GM12878 (cell line): ENCODE measurements at regions not wholly inside any gene's neighbourhood (a gene's known extent, or its start where the extent isn't known, plus 50 kb on each side); places are given as distances from the start of the nearest gene placed in this dataset.

ENCODE experiments used
- POLR2A ChIP-seq: IDR thresholded peaks from 2 replicates; pipeline ENCODE4 v1.6.1; 2011; ENCODE audit warnings: low read depth, mild to moderate bottlenecking, low read length
- POLR2AphosphoS5 ChIP-seq: IDR thresholded peaks from 2 replicates; pipeline ENCODE4 v1.6.1; 2011; ENCODE audit warnings: mild to moderate bottlenecking, low read length, inconsistent platforms
- SKIL ChIP-seq: fragments of 450-650 bp; IDR thresholded peaks from 2 replicates; pipeline ENCODE4 v1.6.1; 2017; ENCODE audit warnings: mild to moderate bottlenecking, low read depth, inconsistent platforms; ENCODE audit not compliant: poor library complexity, severe bottlenecking
- SUPT20H ChIP-seq: IDR thresholded peaks from 2 replicates; pipeline ENCODE4 v1.6.1; 2011; ENCODE audit warnings: low read depth, mild to moderate bottlenecking, low read length, moderate library complexity, borderline replicate concordance; ENCODE audit not compliant: control insufficient read depth
- TAF1 ChIP-seq: IDR thresholded peaks from 2 replicates; pipeline ENCODE4 v1.6.1; 2011; ENCODE audit warnings: mild to moderate bottlenecking, low read depth, low read length, borderline replicate concordance
- ZNF592 ChIP-seq: fragments of 450-650 bp; IDR thresholded peaks from 2 replicates; pipeline ENCODE4 v1.6.1; 2017; ENCODE audit warnings: mild to moderate bottlenecking, moderate library complexity
- TF ChIP-seq, protein P1 (sequence below), 3 experiments: IDR thresholded peaks in 2 of 3; conservative IDR thresholded peaks in 1 of 3; 2 replicates each; pipeline ENCODE4 v1.5.1; 2011; ENCODE audit warnings: low read depth in 3 of 3, low read length in 3 of 3, mild to moderate bottlenecking in 3 of 3, control low read depth in 2 of 3, moderate library complexity in 2 of 3, inconsistent platforms in 1 of 3, mixed read lengths in 1 of 3; ENCODE audit not compliant: control insufficient read depth in 2 of 3, insufficient read depth in 1 of 3; ENCODE audit errors: extremely low read depth in 1 of 3

DNA sequence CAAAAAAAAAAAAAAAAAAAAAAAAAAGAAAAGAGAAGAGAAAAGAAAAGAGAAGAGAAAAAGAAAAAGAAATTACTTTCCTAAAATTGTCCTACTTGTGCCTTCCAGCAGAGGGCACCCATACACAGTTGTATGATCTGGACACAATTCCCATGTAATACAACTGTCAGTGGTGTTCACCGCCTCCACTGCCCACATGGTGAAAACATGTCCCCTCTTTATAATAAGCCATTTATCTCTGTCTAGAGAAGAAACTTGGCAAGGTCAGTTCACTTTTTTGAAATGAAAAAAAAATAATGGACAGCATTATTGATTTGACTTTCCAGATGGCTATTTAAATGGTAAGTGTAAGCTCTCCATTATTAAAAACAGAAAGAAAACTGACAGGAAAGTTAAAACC, 459.4 kb downstream of the GBE1 start:
- TF ChIP-seq SKIL (no peak), SUPT20H (no peak), POLR2AphosphoS5 (no peak), TAF1 (no peak), ZNF592 (no peak), POLR2A (no peak)
- TF ChIP-seq, protein P1, sequence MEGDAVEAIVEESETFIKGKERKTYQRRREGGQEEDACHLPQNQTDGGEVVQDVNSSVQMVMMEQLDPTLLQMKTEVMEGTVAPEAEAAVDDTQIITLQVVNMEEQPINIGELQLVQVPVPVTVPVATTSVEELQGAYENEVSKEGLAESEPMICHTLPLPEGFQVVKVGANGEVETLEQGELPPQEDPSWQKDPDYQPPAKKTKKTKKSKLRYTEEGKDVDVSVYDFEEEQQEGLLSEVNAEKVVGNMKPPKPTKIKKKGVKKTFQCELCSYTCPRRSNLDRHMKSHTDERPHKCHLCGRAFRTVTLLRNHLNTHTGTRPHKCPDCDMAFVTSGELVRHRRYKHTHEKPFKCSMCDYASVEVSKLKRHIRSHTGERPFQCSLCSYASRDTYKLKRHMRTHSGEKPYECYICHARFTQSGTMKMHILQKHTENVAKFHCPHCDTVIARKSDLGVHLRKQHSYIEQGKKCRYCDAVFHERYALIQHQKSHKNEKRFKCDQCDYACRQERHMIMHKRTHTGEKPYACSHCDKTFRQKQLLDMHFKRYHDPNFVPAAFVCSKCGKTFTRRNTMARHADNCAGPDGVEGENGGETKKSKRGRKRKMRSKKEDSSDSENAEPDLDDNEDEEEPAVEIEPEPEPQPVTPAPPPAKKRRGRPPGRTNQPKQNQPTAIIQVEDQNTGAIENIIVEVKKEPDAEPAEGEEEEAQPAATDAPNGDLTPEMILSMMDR (IDR thresholded peaks at IDR 0.05 in 2 of 3, conservative IDR thresholded peaks at IDR 0.05 in 1 of 3; ENCODE audit: control insufficient read depth in 2 of 3, extremely low read depth in 1 of 3, insufficient read depth in 1 of 3, low read depth in 3 of 3, low read length in 3 of 3): peak; percentile 63 to 72 (median 68)
